Gastroesophageal sphincter (tissue), 3 donors: ENCODE measurements at regions not wholly inside any gene's neighbourhood (a gene's known extent, or its start where the extent isn't known, plus 50 kb on each side); places are given as distances from the start of the nearest gene placed in this dataset.

Experiments used
- CTCF ChIP-seq, 4 experiments: fragments of 200-600 bp in 2 of 4; fragments of 450-650 bp in 2 of 4; sonication (generic) in 1 of 4; IDR thresholded peaks; one replicate each; pipeline ENCODE4 v1.5.1; 2017 to 2019; ENCODE audit warnings: antibody characterized with exemption in 4 of 4, mild to moderate bottlenecking in 2 of 4, moderate library complexity in 2 of 4
- POLR2A ChIP-seq, 2 donors: fragments of 450-650 bp; IDR thresholded peaks; one replicate each; pipeline ENCODE4 v1.6.1; 2017; ENCODE audit warnings: antibody characterized with exemption in 2 of 2, mild to moderate bottlenecking in 2 of 2, moderate library complexity in 1 of 2

- TF ChIP-seq CTCF (IDR thresholded peaks at IDR 0.05), result no peak
- TF ChIP-seq POLR2A (IDR thresholded peaks at IDR 0.05), result no peak
Observed at GRCh38 chr7:108846471-108846870, 276.8 kb downstream of the DNAJB9 start.
